CD4-positive, alpha-beta T cell treated with Interleukin-21 for 1 hour (primary cell): ENCODE measurements at regions not wholly inside any gene's neighbourhood (a gene's known extent, or its start where the extent isn't known, plus 50 kb on each side); places are given as distances from the start of the nearest gene placed in this dataset.

ENCODE experiments used
- DNase-seq: peaks from one replicate; pipeline ENCODE4 v3.0.0-alpha.2; 2020

GRCh38 chr4:145427991-145428390 is 53.7 kb upstream of the SMAD1 start:
- no peak for DNase-seq

GRCh38 chr4:145427221-145427620 is 54.4 kb upstream of the SMAD1 start:
- no peak for DNase-seq

- no peak for DNase-seq
Observed at GRCh38 chr4:145423017-145423708, 58.5 kb upstream of the SMAD1 start.

GRCh38 chr4:145420595-145421214 is 60.9 kb upstream of the SMAD1 start:
- DNase-seq = no peak

- no peak for DNase-seq
Observed at GRCh38 chr4:145418739-145419138, 62.9 kb upstream of the SMAD1 start.

- DNase-seq = no peak
Observed at GRCh38 chr4:145417348-145418130, 64.1 kb upstream of the SMAD1 start.

GRCh38 chr4:145414841-145415240 is 66.8 kb upstream of the SMAD1 start:
- no peak for DNase-seq

GRCh38 chr4:145414226-145414625 is 67.4 kb upstream of the SMAD1 start:
- no peak for DNase-seq

- no peak for DNase-seq
Observed at GRCh38 chr4:145406970-145407369, 74.7 kb upstream of the SMAD1 start.

GRCh38 chr4:145404761-145405160 is 76.9 kb upstream of the SMAD1 start:
- no peak for DNase-seq

- no peak for DNase-seq
Observed at GRCh38 chr4:145396581-145396980, 85.1 kb upstream of the SMAD1 start.

- DNase-seq = no peak
Observed at GRCh38 chr4:145390571-145390970, 91.1 kb upstream of the SMAD1 start.

- no peak for DNase-seq
Observed at GRCh38 chr4:145389550-145389949, 92.1 kb upstream of the SMAD1 start.

GRCh38 chr4:145388043-145388442 is 93.6 kb upstream of the SMAD1 start:
- DNase-seq = no peak

- no peak for DNase-seq
Observed at GRCh38 chr4:145387079-145387478, 94.6 kb upstream of the SMAD1 start.

- DNase-seq = no peak
Observed at GRCh38 chr4:145381163-145381562, 100.5 kb upstream of the SMAD1 start.

- no peak for DNase-seq
Observed at GRCh38 chr4:145380123-145380522, 101.5 kb upstream of the SMAD1 start.

- no peak for DNase-seq
Observed at GRCh38 chr4:145375416-145375815, 106.2 kb upstream of the SMAD1 start.

- DNase-seq = no peak
Observed at GRCh38 chr4:145352438-145353145, 129.1 kb upstream of the SMAD1 start.

GRCh38 chr4:145351922-145352321 is 129.7 kb upstream of the SMAD1 start:
- DNase-seq = no peak

GRCh38 chr4:145351162-145351561 is 130.5 kb upstream of the SMAD1 start:
- no peak for DNase-seq

- DNase-seq = no peak
Observed at GRCh38 chr4:145348291-145348690, 133.4 kb upstream of the SMAD1 start.

- no peak for DNase-seq
Observed at GRCh38 chr4:145347684-145348083, 134.0 kb upstream of the SMAD1 start.
